Astrocyte (in vitro differentiated cells and primary cell): ENCODE measurements at regions not wholly inside any gene's neighbourhood (a gene's known extent, or its start where the extent isn't known, plus 50 kb on each side); places are given as distances from the start of the nearest gene placed in this dataset.
A peak's percentile ranks its signal among the peaks of the same experiment; 100 is the strongest.

Source experiments
- DNase-seq: peaks from one replicate; pipeline ENCODE4 v3.0.0-alpha.2; 2010; ENCODE audit warnings: low read depth
- FAIRE-seq: peaks from 2 replicates; lab custom pipeline; 2011; peaks lifted over from hg19 to GRCh38; lab: Jason Lieb, UNC
- H2AFZ ChIP-seq: 2 replicates; pipeline ENCODE4 v1.6.0; 2012; ENCODE audit warnings: low read depth, low read length, inconsistent platforms
- H3K27ac ChIP-seq: 2 replicates; pipeline ENCODE4 v1.5.1; 2011; ENCODE audit warnings: low read depth, low read length, inconsistent platforms
- H3K27me3 ChIP-seq: 2 replicates; pipeline ENCODE4 v1.6.0; 2011; ENCODE audit warnings: low read length, inconsistent platforms; ENCODE audit not compliant: insufficient read depth
- H3K36me3 ChIP-seq: 2 replicates; pipeline ENCODE4 v1.5.1; 2011; ENCODE audit warnings: low read length, inconsistent platforms; ENCODE audit not compliant: insufficient read depth
- H3K4me1 ChIP-seq: 2 replicates; pipeline ENCODE4 v1.5.1; 2011; ENCODE audit warnings: low read length, inconsistent platforms; ENCODE audit not compliant: insufficient read depth
- H3K4me2 ChIP-seq: 2 replicates; pipeline ENCODE4 v1.6.0; 2012; ENCODE audit warnings: low read length, inconsistent platforms
- H3K4me3 ChIP-seq: 2 replicates; pipeline ENCODE4 v1.5.1; 2011; ENCODE audit warnings: low read depth, mild to moderate bottlenecking, low read length, inconsistent platforms; ENCODE audit not compliant: insufficient read depth
- H3K79me2 ChIP-seq: 2 replicates; pipeline ENCODE4 v1.6.0; 2012; ENCODE audit warnings: mild to moderate bottlenecking, low read length, inconsistent platforms; ENCODE audit not compliant: insufficient read depth
- H3K9ac ChIP-seq: 2 replicates; pipeline ENCODE4 v1.6.0; 2012; ENCODE audit warnings: mild to moderate bottlenecking, low read length, inconsistent platforms
- H3K9me3 ChIP-seq: 2 replicates; pipeline ENCODE4 v1.5.1; 2012; ENCODE audit warnings: low read depth, mild to moderate bottlenecking, low read length, inconsistent platforms; ENCODE audit not compliant: insufficient read depth
- H4K20me1 ChIP-seq: 2 replicates; pipeline ENCODE4 v1.6.0; 2012; ENCODE audit warnings: low read length, inconsistent platforms; ENCODE audit not compliant: insufficient read depth
- H3K27ac Mint-ChIP-seq: one replicate; pipeline ENCODE4 v1.8.0; 2021; ENCODE audit warnings: mild to moderate bottlenecking, mixed read lengths; ENCODE audit not compliant: unreplicated experiment
- H3K27me3 Mint-ChIP-seq: one replicate; pipeline ENCODE4 v1.8.0; 2021; ENCODE audit warnings: low read depth, mixed read lengths; ENCODE audit not compliant: unreplicated experiment
- H3K36me3 Mint-ChIP-seq: one replicate; pipeline ENCODE4 v1.8.0; 2021; ENCODE audit warnings: low read depth, mixed read lengths; ENCODE audit not compliant: unreplicated experiment
- H3K4me1 Mint-ChIP-seq: one replicate; pipeline ENCODE4 v1.8.0; 2021; ENCODE audit warnings: low read depth, mixed read lengths; ENCODE audit not compliant: unreplicated experiment
- H3K4me3 Mint-ChIP-seq: one replicate; pipeline ENCODE4 v1.8.0; 2021; ENCODE audit warnings: mild to moderate bottlenecking, moderate library complexity, mixed read lengths; ENCODE audit not compliant: unreplicated experiment
- H3K9me3 Mint-ChIP-seq: one replicate; pipeline ENCODE4 v1.8.0; 2021; ENCODE audit warnings: mild to moderate bottlenecking, mixed read lengths; ENCODE audit not compliant: unreplicated experiment
- CTCF ChIP-seq: IDR thresholded peaks from 2 replicates; pipeline ENCODE4 v1.5.1; 2011; ENCODE audit warnings: low read depth, mild to moderate bottlenecking, inconsistent platforms, low read length, moderate library complexity; ENCODE audit not compliant: insufficient read depth
- EZH2 ChIP-seq: IDR thresholded peaks from 2 replicates; pipeline ENCODE4 v1.6.1; 2012; ENCODE audit warnings: mild to moderate bottlenecking, low read length, inconsistent platforms; ENCODE audit not compliant: insufficient read depth

GRCh38 chr9:23979491-23979890 is 153.5 kb upstream of the ELAVL2 start:
- Mint-ChIP-seq H3K4me1 (no peaks in the 10 kb centered on the region), H3K27ac (no peak overlapping the region), H3K36me3 (no peaks in the 10 kb centered on the region), H3K9me3 (no peaks in the 10 kb centered on the region), H3K4me3 (no peak overlapping the region), H3K27me3 (no peaks in the 10 kb centered on the region)
- TF ChIP-seq CTCF = no peak
- TF ChIP-seq EZH2 = no peak
- H4K20me1 ChIP-seq = no peaks in the 10 kb centered on the region
- DNase-seq (no peak), FAIRE-seq (no peak)
- no peaks in the 10 kb centered on the region for H3K27me3 ChIP-seq
- no peaks in the 10 kb centered on the region for H3K36me3 ChIP-seq
- H3K9me3 ChIP-seq = no peaks in the 10 kb centered on the region
- no peak overlapping the region for H3K27ac ChIP-seq
- H3K4me1 ChIP-seq = no peaks in the 10 kb centered on the region
- no peaks in the 10 kb centered on the region for H3K79me2 ChIP-seq
- H2AFZ ChIP-seq = no peak overlapping the region
- no peak overlapping the region for H3K9ac ChIP-seq
- H3K4me3 ChIP-seq = no peak overlapping the region
- no peak overlapping the region for H3K4me2 ChIP-seq

GRCh38 chr9:23962101-23962500 is 136.1 kb upstream of the ELAVL2 start:
- peaks cover 2% of the 10 kb centered on the region for H3K36me3 Mint-ChIP-seq
- Histone ChIP-seq H3K4me2 (no peak overlapping the region), H3K36me3 (no peaks in the 10 kb centered on the region), H3K27me3 (no peaks in the 10 kb centered on the region), H4K20me1 (no peaks in the 10 kb centered on the region), H3K4me1 (no peaks in the 10 kb centered on the region), H3K4me3 (no peak overlapping the region), H3K79me2 (no peaks in the 10 kb centered on the region), H3K9ac (no peak overlapping the region), H3K27ac (no peak overlapping the region), H2AFZ (no peak overlapping the region), H3K9me3 (no peaks in the 10 kb centered on the region)
- H3K27ac Mint-ChIP-seq = peak overlapping the region; percentile 34
- peaks cover 47% of the 10 kb centered on the region for H3K9me3 Mint-ChIP-seq
- H3K4me1 Mint-ChIP-seq = peaks cover 5% of the 10 kb centered on the region
- DNase-seq = no peak
- TF ChIP-seq EZH2 (no peak), CTCF (no peak)
- no peak overlapping the region for H3K4me3 Mint-ChIP-seq
- H3K27me3 Mint-ChIP-seq = no peaks in the 10 kb centered on the region
- no peak for FAIRE-seq

- H3K9me3 Mint-ChIP-seq = peaks cover 16% of the 10 kb centered on the region
- TF ChIP-seq CTCF = no peak
- no peak overlapping the region for H2AFZ ChIP-seq
- no peaks in the 10 kb centered on the region for H3K79me2 ChIP-seq
- no peak for DNase-seq
- H3K36me3 ChIP-seq = no peaks in the 10 kb centered on the region
- no peaks in the 10 kb centered on the region for H4K20me1 ChIP-seq
- H3K27me3 Mint-ChIP-seq = no peaks in the 10 kb centered on the region
- H3K27ac ChIP-seq = no peak overlapping the region
- H3K27ac Mint-ChIP-seq = no peak overlapping the region
- H3K9ac ChIP-seq = no peak overlapping the region
- peaks cover 6% of the 10 kb centered on the region for H3K4me1 Mint-ChIP-seq
- no peak overlapping the region for H3K4me2 ChIP-seq
- H3K4me3 ChIP-seq = no peak overlapping the region
- no peaks in the 10 kb centered on the region for H3K36me3 Mint-ChIP-seq
- no peaks in the 10 kb centered on the region for H3K4me1 ChIP-seq
- H3K27me3 ChIP-seq = no peaks in the 10 kb centered on the region
- H3K4me3 Mint-ChIP-seq = no peak overlapping the region
- H3K9me3 ChIP-seq = peaks cover 2% of the 10 kb centered on the region
- no peak for FAIRE-seq
Measured at GRCh38 chr9:23945897-23946296, 119.9 kb upstream of the ELAVL2 start.
